ENCODE measurements at regions not wholly inside any gene's neighbourhood (a gene's known extent, or its start where the extent isn't known, plus 50 kb on each side); places are given as distances from the start of the nearest gene placed in this dataset.

GRCh38 chr2:82790206-82791021, 1668.7 kb downstream of the SUCLG1 start:
- no peak overlapping the region; the same call in 1 of the 2 replicates for H3K4me2 ChIP-seq (ENCODE audit: insufficient read depth, low read length)
- no peaks in the 10 kb centered on the region for H4K20me1 ChIP-seq (replicated peaks; ENCODE audit: control insufficient read depth, insufficient read depth, low read length)
- DNase-seq (ENCODE audit: extremely low read depth in 1 of 4, low spot score in 3 of 4) (peak in 1 of 4 experiments; percentile 6), ATAC-seq (peak; percentile 40), FAIRE-seq (no peak)
- H3K79me2 ChIP-seq (ENCODE audit: control insufficient read depth, insufficient read depth, low read length): no peaks in the 10 kb centered on the region
- no peak overlapping the region for H3K9ac ChIP-seq (ENCODE audit: insufficient read depth in 1 of 2, low read depth in 2 of 2, low read length in 2 of 2)
- H3K27ac ChIP-seq (ENCODE audit: extremely low read depth, low read depth, low read length): no peak overlapping the region
- H2AFZ ChIP-seq (ENCODE audit: low read depth, low read length): peak overlapping the region; percentile 51
- H3K9me1 ChIP-seq (ENCODE audit: control insufficient read depth, insufficient read depth, low read length): no peaks in the 10 kb centered on the region
- no peaks in the 10 kb centered on the region for H3K9me3 ChIP-seq (replicated peaks; ENCODE audit: control insufficient read depth, insufficient read depth, low read depth, low read length)
- H3K36me3 ChIP-seq (ENCODE audit: control insufficient read depth, insufficient read depth, low read length): no peaks in the 10 kb centered on the region
- H3K4me1 ChIP-seq (replicated peaks in 1 of 2; ENCODE audit: control insufficient read depth in 2 of 2, insufficient read depth in 2 of 2, low read length in 2 of 2): no peaks in the 10 kb centered on the region; a peak in 1 of 5 replicates
- no peaks in the 10 kb centered on the region for H3K27me3 ChIP-seq (ENCODE audit: control insufficient read depth in 2 of 2, insufficient read depth in 2 of 2, low read length in 2 of 2)
- CTCF ChIA-PET (ENCODE audit: low intra/inter-chr PET ratio): no interaction called here
- BruUV-seq (replicated peaks): no TSS peak
- H3K4me3 ChIP-seq: no peak overlapping the region
- POLR2A ChIA-PET: interaction anchor here (1.2 kb wide), 1 partner anchor 9 kb away, joined by 3 read pairs; no protein-coding TSS in a partner anchor
- in situ Hi-C loops (cut with MboI): no loop called here
- 3% methylated on average over 16 of the region's 16 CpGs for WGBS (ENCODE audit: insufficient coverage, low coverage, missing lambda C conversion rate)
- TF ChIP-seq SFPQ (IDR thresholded peaks at IDR 0.05; ENCODE audit: low read depth, low read length): no peak
- TF ChIP-seq TSHZ1 (CRISPR knock-in tag; IDR thresholded peaks at IDR 0.05): no peak
- no peak for TF ChIP-seq ZNF133 (CRISPR knock-in tag; IDR thresholded peaks at IDR 0.05)
- intact Hi-C loops (cut with micrococcal nuclease): no loop called here
